Rectal smooth muscle tissue (tissue), 1 donor: ENCODE measurements at regions not wholly inside any gene's neighbourhood (a gene's known extent, or its start where the extent isn't known, plus 50 kb on each side); places are given as distances from the start of the nearest gene placed in this dataset.

Source experiments
- H3K27ac ChIP-seq: one replicate; pipeline ENCODE4 v1.7.0; 2013; ENCODE audit warnings: low read depth, low read length, inconsistent platforms
- H3K27me3 ChIP-seq: one replicate; pipeline ENCODE4 v1.7.0; 2013; ENCODE audit warnings: low read length; ENCODE audit not compliant: control insufficient read depth, insufficient read depth
- H3K36me3 ChIP-seq: one replicate; pipeline ENCODE4 v1.7.0; 2013; ENCODE audit warnings: low read length; ENCODE audit not compliant: control insufficient read depth, insufficient read depth
- H3K4me1 ChIP-seq: one replicate; pipeline ENCODE4 v1.7.0; 2013; ENCODE audit warnings: low read length; ENCODE audit not compliant: control insufficient read depth, insufficient read depth
- H3K4me3 ChIP-seq: one replicate; pipeline ENCODE4 v1.7.0; 2013; ENCODE audit warnings: low read length
- H3K9ac ChIP-seq: one replicate; pipeline ENCODE4 v1.7.0; 2013; ENCODE audit warnings: low read length

GRCh38 chr20:50242548-50242862, 51.9 kb downstream of the CEBPB start:
- Histone ChIP-seq H3K9ac (no peak overlapping the region), H3K27me3 (no peaks in the 10 kb centered on the region), H3K4me3 (no peak overlapping the region), H3K36me3 (no peaks in the 10 kb centered on the region), H3K4me1 (no peaks in the 10 kb centered on the region), H3K27ac (no peak overlapping the region)

GRCh38 chr20:50242863-50243609, 52.4 kb downstream of the CEBPB start:
- no peak overlapping the region for H3K4me3 ChIP-seq
- H3K9ac ChIP-seq = no peak overlapping the region
- no peak overlapping the region for H3K27ac ChIP-seq

DNA sequence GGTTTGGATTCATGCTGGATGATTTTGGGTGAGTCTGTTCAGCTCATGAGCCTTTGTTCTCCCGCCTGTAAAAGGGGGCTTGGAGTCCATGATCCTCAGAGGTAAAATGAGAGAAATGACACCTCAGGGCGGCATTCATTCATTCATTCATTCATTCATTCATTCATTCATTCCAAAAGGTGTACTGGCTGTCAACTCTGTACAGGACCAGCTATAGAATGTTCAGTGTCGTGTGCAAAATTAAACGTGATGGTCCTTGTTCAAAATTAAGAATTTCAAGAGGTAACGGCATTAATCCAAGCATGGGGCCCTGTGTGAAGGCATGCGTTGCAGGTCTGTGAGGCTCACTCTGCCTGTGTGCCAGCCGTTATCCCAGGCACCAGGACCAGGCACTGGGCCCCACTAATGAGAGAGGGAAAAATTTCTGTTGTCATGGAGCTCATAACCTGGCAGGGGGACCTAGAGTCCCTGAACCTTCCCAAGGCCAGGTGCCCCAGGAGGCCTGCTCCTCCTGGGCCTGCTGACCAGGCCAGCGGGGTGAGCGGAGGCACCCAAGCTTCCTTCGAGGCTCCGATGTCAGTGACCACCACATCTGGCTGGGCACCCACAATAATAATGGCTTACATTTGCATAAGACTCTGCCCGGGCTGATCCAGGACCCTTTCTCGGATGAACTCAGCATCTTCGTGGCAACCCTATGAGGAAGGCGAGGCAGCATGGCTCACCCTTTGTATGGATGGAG, 53.2 kb downstream of the CEBPB start:
- Histone ChIP-seq H3K27me3 (no peaks in the 10 kb centered on the region), H3K9ac (no peak overlapping the region), H3K4me3 (no peak overlapping the region), H3K27ac (no peak overlapping the region), H3K36me3 (no peaks in the 10 kb centered on the region), H3K4me1 (no peaks in the 10 kb centered on the region)

More at GRCh38 chr20:50242863-50243609, 52.4 kb downstream of the CEBPB start:
- H3K36me3 ChIP-seq = no peaks in the 10 kb centered on the region
- no peaks in the 10 kb centered on the region for H3K27me3 ChIP-seq
- no peaks in the 10 kb centered on the region for H3K4me1 ChIP-seq

DNA sequence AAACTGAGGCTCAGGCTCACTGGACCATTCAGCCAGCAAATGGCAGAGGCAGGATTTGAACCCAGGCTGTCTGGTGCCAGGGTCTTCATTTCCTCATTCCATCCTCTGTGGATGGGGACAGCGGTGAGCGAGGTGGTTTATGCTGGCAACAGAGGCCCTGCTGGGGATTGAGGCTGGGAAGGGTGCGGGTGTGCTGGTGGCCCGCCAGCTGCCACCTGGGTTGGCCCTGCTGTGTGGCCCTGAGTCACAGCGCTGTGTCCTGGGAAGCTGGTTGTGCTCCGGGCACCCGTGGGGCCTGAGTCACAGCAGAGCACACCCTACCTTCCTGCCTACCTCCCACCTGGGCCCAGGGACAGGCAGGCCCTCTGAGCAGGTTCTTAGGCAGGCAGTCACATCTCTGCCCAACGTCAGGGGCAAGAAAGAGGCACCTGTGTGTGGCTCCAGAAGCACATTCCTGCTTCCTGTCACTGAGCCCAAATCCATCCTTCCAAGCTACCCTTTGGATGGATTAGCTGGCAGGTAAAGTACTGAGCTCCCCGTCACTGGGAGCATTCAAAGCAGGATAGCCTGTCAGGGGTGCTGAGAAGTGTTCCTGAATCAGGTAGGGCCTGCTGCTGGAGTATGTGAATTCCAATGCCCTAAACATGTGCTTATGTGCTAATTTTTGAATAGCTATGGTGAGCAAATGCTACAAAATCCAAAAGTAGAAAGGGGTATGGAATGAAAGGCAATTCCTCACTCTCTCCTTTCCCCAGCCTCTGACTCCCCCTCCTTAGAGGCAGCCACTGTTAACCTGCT, 53.9 kb downstream of the CEBPB start:
- H3K4me1 ChIP-seq = no peaks in the 10 kb centered on the region
- no peak overlapping the region for H3K27ac ChIP-seq
- H3K4me3 ChIP-seq = no peak overlapping the region
- no peaks in the 10 kb centered on the region for H3K27me3 ChIP-seq
- H3K36me3 ChIP-seq = no peaks in the 10 kb centered on the region
- H3K9ac ChIP-seq = no peak overlapping the region

DNA sequence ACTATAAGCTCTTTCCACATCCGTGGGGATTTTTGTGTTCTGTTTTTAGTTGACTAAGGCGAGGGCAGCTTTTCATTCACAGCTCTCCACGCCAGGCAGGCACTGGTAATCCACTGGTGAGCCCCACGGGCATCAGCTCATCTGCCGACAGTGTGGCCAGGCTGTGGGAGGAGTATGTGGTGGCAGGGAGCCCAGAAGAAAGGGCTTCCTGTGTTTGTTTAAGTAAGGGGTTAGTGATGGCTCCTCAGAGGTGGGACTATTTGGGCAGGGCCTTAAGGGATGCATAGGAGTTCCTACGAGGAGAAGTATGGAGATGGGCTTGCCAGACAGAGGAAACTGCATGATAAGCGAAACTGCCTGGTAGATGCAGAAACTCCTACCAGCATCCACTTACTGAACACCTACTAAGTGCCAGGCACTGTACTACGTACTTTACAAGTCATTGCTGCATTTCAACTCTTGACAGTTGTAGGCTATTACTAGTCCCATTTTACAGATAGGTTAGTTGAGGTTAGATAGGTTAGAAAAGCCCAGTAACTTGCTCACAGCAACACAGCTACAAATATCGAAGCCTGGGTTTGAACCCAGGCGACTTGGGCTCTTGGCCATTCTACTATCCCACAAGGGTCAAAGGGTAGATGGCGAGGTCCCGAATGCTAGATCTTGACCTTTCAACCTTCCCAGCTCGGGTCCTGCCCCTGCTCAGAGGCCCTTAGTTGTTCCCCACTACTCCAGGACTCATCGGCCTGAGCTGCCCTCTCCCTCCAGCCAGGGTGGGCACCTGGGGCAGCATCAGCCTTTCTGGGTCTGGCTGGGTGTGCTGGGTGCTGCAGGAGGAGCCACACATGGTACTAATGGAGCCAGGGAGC, 55.1 kb downstream of the CEBPB start:
- no peaks in the 10 kb centered on the region for H3K4me1 ChIP-seq
- no peak overlapping the region for H3K27ac ChIP-seq
- no peaks in the 10 kb centered on the region for H3K36me3 ChIP-seq
- H3K9ac ChIP-seq = no peak overlapping the region
- no peak overlapping the region for H3K4me3 ChIP-seq
- peaks cover 2% of the 10 kb centered on the region for H3K27me3 ChIP-seq

- H3K27ac ChIP-seq = no peak overlapping the region
- H3K4me3 ChIP-seq = no peak overlapping the region
- no peak overlapping the region for H3K9ac ChIP-seq
- peaks cover 2% of the 10 kb centered on the region for H3K27me3 ChIP-seq
- no peaks in the 10 kb centered on the region for H3K36me3 ChIP-seq
- H3K4me1 ChIP-seq = no peaks in the 10 kb centered on the region
Measured at GRCh38 chr20:50246367-50247195, 56.0 kb downstream of the CEBPB start.

DNA sequence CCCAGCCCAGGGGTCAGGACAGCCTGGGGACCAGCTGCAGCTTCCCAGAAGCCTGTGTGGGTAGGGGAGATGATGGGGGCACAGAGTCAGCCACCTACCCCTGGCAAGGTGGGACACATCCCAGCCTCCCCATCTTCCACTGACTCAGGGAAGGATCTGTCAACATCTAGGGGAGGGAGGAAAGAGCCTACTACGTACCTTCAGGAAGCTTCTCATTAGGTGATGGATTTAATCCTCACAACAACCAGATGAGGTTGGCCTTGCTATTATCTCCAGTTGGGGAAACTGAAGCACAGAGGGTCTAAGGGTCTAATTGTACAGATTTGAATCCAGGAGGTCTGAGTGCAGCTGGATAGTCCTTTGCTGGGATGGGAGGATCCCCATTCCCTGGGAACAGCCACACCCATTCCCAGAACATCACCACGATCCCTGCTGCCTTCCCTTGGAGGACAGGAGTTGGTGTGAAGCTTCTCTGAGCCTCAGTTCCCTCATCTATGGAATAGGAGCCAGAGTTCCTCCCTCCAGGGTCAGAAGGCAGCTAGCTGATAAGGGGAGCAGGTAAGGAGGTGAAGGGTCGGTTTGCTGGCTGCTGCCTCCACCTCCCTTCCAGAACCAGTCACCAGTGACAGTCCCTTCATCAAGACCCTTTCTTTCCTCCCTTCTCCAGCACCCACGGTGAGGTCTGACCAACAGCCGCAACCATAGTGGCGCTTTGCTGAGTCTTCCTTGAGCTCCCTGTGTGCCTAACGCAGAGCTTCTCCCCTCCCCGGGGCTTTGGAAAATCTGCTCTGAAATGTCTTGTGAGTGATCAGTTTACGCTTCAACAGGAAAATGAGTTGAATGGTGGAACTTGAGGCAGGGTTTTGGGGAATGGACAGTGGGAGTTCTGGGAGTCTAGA, 56.8 kb downstream of the CEBPB start:
- Histone ChIP-seq H3K9ac (no peak overlapping the region), H3K27ac (no peak overlapping the region), H3K4me3 (no peak overlapping the region), H3K36me3 (no peaks in the 10 kb centered on the region), H3K27me3 (peaks cover 2% of the 10 kb centered on the region), H3K4me1 (no peaks in the 10 kb centered on the region)

GRCh38 chr20:50248104-50248641, 57.5 kb downstream of the CEBPB start:
- Histone ChIP-seq H3K4me1 (no peaks in the 10 kb centered on the region), H3K9ac (no peak overlapping the region), H3K27me3 (peaks cover 2% of the 10 kb centered on the region), H3K27ac (no peak overlapping the region), H3K36me3 (no peaks in the 10 kb centered on the region), H3K4me3 (no peak overlapping the region)

- no peaks in the 10 kb centered on the region for H3K36me3 ChIP-seq
- no peak overlapping the region for H3K4me3 ChIP-seq
- no peak overlapping the region for H3K27ac ChIP-seq
- H3K9ac ChIP-seq = no peak overlapping the region
- H3K4me1 ChIP-seq = no peaks in the 10 kb centered on the region
- peaks cover 2% of the 10 kb centered on the region for H3K27me3 ChIP-seq
Measured at GRCh38 chr20:50249447-50250388, 59.1 kb downstream of the CEBPB start.
